Thymus (tissue), 11 donors: ENCODE measurements at regions not wholly inside any gene's neighbourhood (a gene's known extent, or its start where the extent isn't known, plus 50 kb on each side); places are given as distances from the start of the nearest gene placed in this dataset.

Experiments
- DNase-seq, 9 donors: peaks; one replicate each; pipeline ENCODE4 v3.0.0-alpha.2; 2013; ENCODE audit warnings: low spot score in 9 of 9, low read depth in 6 of 9, missing footprints in 1 of 9
- H3K27ac ChIP-seq, 2 donors: one replicate each; pipeline ENCODE4 v1.5.1; 2013; ENCODE audit warnings: control low read depth in 1 of 2, low read depth in 1 of 2, low read length in 1 of 2, mild to moderate bottlenecking in 1 of 2, moderate library complexity in 1 of 2
- H3K27me3 ChIP-seq, 2 donors: one replicate each; pipeline ENCODE4 v1.5.1; 2013; ENCODE audit warnings: low read length in 1 of 2; ENCODE audit not compliant: control insufficient read depth in 2 of 2, insufficient read depth in 1 of 2
- H3K36me3 ChIP-seq, 2 donors: one replicate each; pipeline ENCODE4 v1.5.1; 2013; ENCODE audit warnings: low read length in 1 of 2, mild to moderate bottlenecking in 1 of 2, moderate library complexity in 1 of 2; ENCODE audit not compliant: control insufficient read depth in 2 of 2, insufficient read depth in 2 of 2
- H3K4me1 ChIP-seq, 2 donors: one replicate each; pipeline ENCODE4 v1.5.1; 2013; ENCODE audit warnings: low read length in 2 of 2; ENCODE audit not compliant: control insufficient read depth in 2 of 2, insufficient read depth in 2 of 2
- H3K4me3 ChIP-seq, 2 donors: one replicate each; pipeline ENCODE4 v1.5.1; 2013; ENCODE audit warnings: low read length in 2 of 2, control low read depth in 1 of 2, mild to moderate bottlenecking in 1 of 2
- H3K9me3 ChIP-seq, 2 donors: one replicate each; pipeline ENCODE4 v1.5.1; 2013; ENCODE audit warnings: low read length in 1 of 2, mild to moderate bottlenecking in 1 of 2; ENCODE audit not compliant: control insufficient read depth in 2 of 2, insufficient read depth in 1 of 2
- WGBS: extraction: QIAGEN DNeasy Blood & Tissue Kit; methylation state at CpG from one replicate; pipeline ENCODE4 v1.1.7; 2013; 5-methylcytosine and 5-hydroxymethylcytosine counted together
- donor health status: healthy.

DNA sequence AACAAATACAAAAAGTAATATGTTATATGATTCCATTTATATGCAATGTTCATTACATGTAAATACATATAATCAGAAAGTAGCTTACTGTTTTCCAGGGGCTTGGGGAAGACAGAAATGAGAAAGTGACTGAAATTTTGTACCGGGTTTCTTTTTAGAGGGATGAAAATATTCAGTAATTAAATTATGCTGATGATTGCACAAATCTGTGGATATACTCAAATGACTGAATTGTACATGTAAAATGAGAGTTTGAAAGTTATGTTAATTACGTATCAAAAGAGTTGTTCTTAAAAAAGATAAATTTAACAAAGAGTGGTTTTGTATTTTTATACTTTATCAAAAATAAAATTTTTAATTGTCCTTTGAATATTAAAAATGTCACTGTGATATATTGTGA lies 856.3 kb downstream of the DSC3 start:
- 91% methylated on average over 2 of the region's 2 CpGs for WGBS
- DNase-seq: no peak
- no peaks in the 10 kb centered on the region for H3K36me3 ChIP-seq

GRCh38 chr18:30177056-30177455 lies 865.5 kb downstream of the DSC3 start:
- Histone ChIP-seq H3K4me3 (no peak overlapping the region), H3K9me3 (peaks cover 2 to 17% of the 10 kb centered on the region in 2 donors), H3K27me3 (no peaks in the 10 kb centered on the region), H3K27ac (no peak overlapping the region), H3K36me3 (no peaks in the 10 kb centered on the region), H3K4me1 (no peaks in the 10 kb centered on the region)
- 90% methylated on average over 4 of the region's 4 CpGs for WGBS
- DNase-seq: no peak

More for the DNA sequence above, 856.3 kb downstream of the DSC3 start:
- no peaks in the 10 kb centered on the region for H3K27me3 ChIP-seq
- peaks cover 0 to 3% of the 10 kb centered on the region in 2 donors for H3K9me3 ChIP-seq
- no peak overlapping the region for H3K4me3 ChIP-seq
- H3K27ac ChIP-seq: no peak overlapping the region
- H3K4me1 ChIP-seq: no peaks in the 10 kb centered on the region

DNA sequence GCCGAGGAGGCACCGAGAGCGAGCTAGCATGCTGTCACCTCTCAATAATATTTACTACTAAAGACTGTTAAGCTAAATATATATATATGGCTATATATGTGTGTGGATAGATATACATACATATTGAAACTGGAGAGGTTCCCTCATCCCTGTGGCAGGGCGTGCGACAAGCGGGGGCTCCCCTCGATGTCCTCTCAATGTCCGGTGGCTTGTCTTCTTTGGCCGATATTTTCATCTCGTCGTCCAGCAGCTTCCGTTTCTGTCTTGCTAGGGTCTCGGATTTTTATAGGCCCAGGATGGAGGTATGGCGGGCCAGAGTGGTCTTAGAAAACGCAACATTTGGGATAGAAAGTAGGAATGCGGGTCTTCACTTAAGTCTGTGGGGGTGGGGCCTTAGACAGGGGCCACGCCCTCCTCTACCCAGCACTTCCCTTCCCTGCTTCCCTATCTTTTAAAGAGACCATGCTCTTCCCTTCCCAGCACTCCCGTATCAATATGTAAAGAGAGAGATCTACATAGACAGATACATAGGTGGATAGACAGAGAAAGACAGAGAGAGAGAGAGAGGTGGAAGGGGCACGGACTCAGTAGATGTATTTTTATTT lies 866.8 kb downstream of the DSC3 start:
- no peak overlapping the region for H3K27ac ChIP-seq
- no peak for DNase-seq
- H3K4me3 ChIP-seq: no peak overlapping the region
- no peaks in the 10 kb centered on the region for H3K4me1 ChIP-seq
- H3K9me3 ChIP-seq: peaks cover 2 to 17% of the 10 kb centered on the region in 2 donors
- H3K27me3 ChIP-seq: no peaks in the 10 kb centered on the region
- WGBS: 97% methylated on average over 19 of the region's 19 CpGs
- no peaks in the 10 kb centered on the region for H3K36me3 ChIP-seq

GRCh38 chr18:30175061-30175574 lies 867.4 kb downstream of the DSC3 start:
- DNase-seq: no peak
- H3K9me3 ChIP-seq: peaks cover 2 to 17% of the 10 kb centered on the region in 2 donors
- H3K27me3 ChIP-seq: no peaks in the 10 kb centered on the region
- no peaks in the 10 kb centered on the region for H3K4me1 ChIP-seq
- 98% methylated on average over 52 of the region's 52 CpGs for WGBS
- H3K4me3 ChIP-seq: no peak overlapping the region
- no peak overlapping the region for H3K27ac ChIP-seq
- H3K36me3 ChIP-seq: no peaks in the 10 kb centered on the region

GRCh38 chr18:30163573-30163972 lies 879.0 kb downstream of the DSC3 start:
- H3K27ac ChIP-seq: no peak overlapping the region
- H3K27me3 ChIP-seq: no peaks in the 10 kb centered on the region
- 93% methylated on average over 2 of the region's 2 CpGs for WGBS
- no peak for DNase-seq
- H3K36me3 ChIP-seq: no peaks in the 10 kb centered on the region
- no peak overlapping the region for H3K4me3 ChIP-seq
- H3K9me3 ChIP-seq: peaks cover 0 to 5% of the 10 kb centered on the region in 2 donors
- no peaks in the 10 kb centered on the region for H3K4me1 ChIP-seq

- Histone ChIP-seq H3K36me3 (no peaks in the 10 kb centered on the region), H3K9me3 (peaks cover 0 to 5% of the 10 kb centered on the region in 2 donors), H3K27ac (no peak overlapping the region), H3K4me3 (no peak overlapping the region), H3K27me3 (no peaks in the 10 kb centered on the region), H3K4me1 (no peaks in the 10 kb centered on the region)
- no peak for DNase-seq
Observed at GRCh38 chr18:30160124-30160523, 882.4 kb downstream of the DSC3 start.

DNA sequence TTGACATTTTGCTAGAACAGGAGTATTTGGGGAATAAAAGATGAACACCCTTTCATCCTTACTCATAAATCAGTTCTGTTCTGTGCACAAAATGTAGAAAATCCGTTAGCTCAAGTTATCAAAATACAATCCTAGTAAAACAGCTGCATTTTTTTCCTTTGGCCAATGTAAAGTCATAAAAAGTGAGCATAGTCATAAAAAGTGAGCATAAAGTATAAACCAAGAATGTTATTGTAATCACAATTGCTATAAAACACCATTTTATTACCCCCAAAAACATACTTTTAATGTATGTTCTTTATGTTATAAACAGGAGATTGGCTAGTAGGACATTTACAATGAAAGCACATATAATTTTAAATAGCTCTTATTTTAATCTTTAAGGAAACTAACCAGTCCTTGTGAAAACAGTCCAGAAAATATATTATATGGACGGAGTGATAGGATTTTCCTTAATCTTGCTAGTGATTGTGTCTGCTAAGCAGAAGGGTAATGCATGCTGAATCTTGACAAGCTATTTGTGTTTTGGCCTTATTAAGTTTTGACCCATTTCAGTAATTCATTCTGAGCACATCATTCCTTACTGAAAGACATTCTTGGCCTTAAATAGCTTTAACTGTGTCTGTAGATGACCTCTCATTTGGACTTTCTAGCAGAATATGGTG lies 891.8 kb downstream of the DSC3 start:
- no peaks in the 10 kb centered on the region for H3K9me3 ChIP-seq
- no peaks in the 10 kb centered on the region for H3K27me3 ChIP-seq
- 82% methylated on average over 2 of the region's 2 CpGs for WGBS
- no peaks in the 10 kb centered on the region for H3K4me1 ChIP-seq
- H3K36me3 ChIP-seq: no peaks in the 10 kb centered on the region
- H3K27ac ChIP-seq: no peak overlapping the region
- H3K4me3 ChIP-seq: no peak overlapping the region
- no peak for DNase-seq

DNA sequence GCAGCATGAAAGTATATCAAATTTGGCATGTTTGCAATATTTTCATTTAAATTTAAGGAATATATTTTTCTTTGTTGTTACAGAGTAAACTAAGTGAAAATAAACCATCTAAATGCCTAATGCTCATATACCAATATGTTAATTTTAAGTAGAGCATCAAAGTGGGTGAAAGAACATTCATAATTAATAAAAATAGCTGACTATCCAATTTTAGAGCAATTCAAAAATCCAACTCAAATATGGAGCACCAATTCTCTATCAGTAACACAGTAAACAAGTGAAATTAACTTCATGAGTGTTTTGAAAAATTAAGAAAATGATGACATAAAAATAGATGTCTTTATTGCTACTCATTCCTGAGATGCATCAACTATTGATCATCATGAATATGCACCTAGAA lies 893.0 kb downstream of the DSC3 start:
- H3K36me3 ChIP-seq: no peaks in the 10 kb centered on the region
- no peaks in the 10 kb centered on the region for H3K4me1 ChIP-seq
- H3K9me3 ChIP-seq: no peaks in the 10 kb centered on the region
- H3K4me3 ChIP-seq: no peak overlapping the region
- no peak overlapping the region for H3K27ac ChIP-seq
- DNase-seq: no peak
- no peaks in the 10 kb centered on the region for H3K27me3 ChIP-seq

DNA sequence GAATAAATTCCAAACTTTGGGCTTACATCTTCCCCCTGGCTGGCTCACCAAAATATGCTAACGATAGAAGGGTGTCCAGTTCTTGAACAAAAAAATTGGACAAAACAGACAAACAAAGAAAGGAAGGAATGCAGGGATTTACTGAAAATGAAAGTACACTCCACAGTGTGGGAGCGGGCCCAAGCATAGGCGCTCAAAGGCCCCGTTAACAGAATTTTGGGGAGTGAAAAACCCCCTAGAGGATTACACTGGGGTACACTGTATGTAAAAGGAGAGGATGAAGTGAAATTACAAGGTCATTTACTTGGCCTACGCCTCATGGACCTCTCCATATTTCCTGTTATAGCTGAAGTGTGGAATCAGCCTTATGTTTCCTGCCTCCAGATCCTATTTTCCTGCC lies 899.7 kb downstream of the DSC3 start:
- Histone ChIP-seq H3K36me3 (no peaks in the 10 kb centered on the region), H3K27me3 (no peaks in the 10 kb centered on the region), H3K4me1 (no peaks in the 10 kb centered on the region), H3K9me3 (peaks cover 0 to 4% of the 10 kb centered on the region in 2 donors), H3K4me3 (no peak overlapping the region), H3K27ac (no peak overlapping the region)
- 95% methylated on average over 5 of the region's 5 CpGs for WGBS
- no peak for DNase-seq
